HG02588 (cell line): ENCODE measurements at regions not wholly inside any gene's neighbourhood (a gene's known extent, or its start where the extent isn't known, plus 50 kb on each side); places are given as distances from the start of the nearest gene placed in this dataset.

Experiments
- ATAC-seq: cut with Tn5 transposase; IDR thresholded peaks from one replicate; pipeline ENCODE4 v1.9.1; 2021; ENCODE audit warnings: mild to moderate bottlenecking, moderate library complexity; ENCODE audit not compliant: unreplicated experiment

DNA sequence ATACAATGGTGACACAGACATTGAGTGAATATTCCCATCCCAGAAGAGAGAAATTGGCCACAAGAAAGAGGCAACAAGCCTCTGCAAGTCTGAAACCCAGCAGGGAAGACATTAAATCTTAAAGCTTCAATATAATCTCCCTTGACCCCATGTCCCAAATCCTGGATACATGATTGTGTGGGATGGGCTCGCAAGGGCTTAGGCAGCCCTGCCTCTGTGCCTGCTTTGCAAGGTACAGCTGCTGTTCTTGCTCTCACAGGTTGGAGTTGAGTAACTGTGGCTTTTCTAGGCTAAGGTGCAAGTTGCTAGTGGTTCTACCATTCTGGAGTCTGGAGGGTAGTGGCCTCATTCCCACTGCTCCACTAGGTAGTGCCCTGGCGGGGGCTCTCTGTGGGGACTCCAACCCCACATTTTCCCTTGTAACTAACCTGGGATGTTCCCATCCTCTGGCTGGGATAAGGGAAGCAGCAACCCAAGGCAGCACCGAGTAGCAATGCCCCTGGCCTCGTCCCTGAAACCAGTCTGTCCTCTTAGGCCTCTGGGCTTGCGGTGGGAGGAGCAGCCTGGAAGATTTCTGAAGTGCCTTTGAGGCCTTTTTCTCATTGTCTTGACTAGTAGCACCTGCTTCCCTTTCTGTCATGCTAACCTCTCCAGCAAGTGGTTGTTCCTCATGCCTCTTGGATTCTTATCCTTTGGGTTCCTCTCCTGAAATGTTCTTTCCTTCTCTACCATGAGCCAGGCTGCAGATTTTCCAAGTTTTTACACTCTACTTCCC is 90.0 kb downstream of the FAM174B start:
- no peak for ATAC-seq

DNA sequence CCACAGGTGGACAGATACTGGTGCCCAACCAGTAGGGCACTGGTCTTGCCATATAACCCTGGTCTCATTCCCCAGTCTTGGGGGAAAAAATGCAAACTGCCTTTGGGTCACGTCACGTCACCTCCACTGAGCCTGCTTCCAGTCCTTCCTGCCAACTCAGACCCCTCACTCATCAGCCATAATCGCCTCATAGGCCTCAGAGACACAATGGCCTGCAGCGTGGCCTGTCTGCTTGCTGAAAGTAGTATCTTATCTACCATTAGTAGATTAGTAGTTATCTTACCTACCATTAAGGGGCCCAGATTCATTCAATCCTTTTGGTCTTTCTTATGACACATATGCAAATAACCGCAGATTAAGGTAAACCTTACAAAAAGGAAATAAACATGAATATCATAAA is 93.8 kb downstream of the FAM174B start:
- no peak for ATAC-seq

DNA sequence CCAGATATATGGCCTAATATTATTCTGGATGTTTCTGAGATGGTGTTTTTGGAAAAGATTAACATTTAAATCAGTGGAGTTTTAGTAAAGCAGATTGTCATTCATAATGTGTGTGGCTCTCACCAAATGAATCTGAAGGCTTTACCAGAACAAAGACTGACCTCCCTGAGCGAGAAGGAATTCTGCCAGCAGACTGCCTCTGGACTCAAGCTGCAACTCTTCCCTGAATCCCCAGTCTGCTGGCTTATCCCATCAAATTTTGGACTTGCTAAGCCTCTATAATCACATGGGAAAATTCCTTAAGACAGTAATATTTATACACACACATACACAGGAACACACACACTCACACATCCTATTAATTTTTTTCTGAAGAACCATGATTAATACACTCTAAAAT is 102.3 kb downstream of the FAM174B start:
- no peak for ATAC-seq

- no peak for ATAC-seq
Observed at GRCh38 chr15:92545996-92546395, 109.6 kb downstream of the FAM174B start.

DNA sequence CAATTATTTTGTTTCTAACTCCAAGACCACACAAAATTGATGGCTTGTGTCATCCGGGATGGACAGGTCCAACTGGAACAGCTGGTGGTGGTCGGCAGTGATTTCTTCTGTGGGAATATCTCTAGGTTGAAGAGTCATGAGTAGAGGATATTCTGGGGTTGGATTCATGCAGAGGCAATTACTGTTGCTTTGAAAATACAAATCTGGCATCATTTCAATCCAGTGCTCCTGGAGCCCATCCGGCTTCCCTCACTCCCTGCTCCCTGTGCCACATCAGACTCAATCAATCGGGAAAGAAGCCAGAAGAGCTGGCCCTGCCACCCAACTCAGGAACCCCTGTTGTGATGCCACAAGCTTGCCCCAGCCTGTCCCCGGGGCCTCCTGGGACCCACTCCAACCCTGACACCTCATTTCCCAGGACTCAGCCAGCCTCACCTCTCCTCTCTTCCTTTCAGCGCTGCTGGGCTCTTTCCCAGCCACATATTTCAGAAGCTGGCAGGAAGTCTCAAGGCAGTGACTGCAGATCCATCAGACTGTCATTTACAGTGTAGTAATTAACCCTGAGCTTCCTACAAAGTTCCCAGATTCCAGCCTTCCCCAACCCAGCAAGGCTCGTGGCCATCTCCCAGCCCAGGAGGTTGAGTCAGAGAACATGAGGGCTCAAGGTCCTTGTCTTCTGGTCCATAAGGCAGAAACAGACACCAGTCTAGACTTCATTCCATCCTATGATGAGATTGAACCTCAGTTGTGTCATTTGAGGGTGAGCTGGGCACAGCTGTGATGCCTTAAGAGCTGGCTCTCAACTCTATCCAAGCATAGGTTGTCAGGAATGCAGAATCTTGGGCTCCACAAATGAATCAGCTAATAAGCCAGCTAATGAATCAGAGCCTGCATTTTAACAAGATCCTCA is 114.0 kb downstream of the FAM174B start:
- no peak for ATAC-seq

GRCh38 chr15:92538115-92538514 is 117.5 kb downstream of the FAM174B start:
- no peak for ATAC-seq

GRCh38 chr15:92533298-92533697 is 122.3 kb downstream of the FAM174B start:
- ATAC-seq, result no peak

DNA sequence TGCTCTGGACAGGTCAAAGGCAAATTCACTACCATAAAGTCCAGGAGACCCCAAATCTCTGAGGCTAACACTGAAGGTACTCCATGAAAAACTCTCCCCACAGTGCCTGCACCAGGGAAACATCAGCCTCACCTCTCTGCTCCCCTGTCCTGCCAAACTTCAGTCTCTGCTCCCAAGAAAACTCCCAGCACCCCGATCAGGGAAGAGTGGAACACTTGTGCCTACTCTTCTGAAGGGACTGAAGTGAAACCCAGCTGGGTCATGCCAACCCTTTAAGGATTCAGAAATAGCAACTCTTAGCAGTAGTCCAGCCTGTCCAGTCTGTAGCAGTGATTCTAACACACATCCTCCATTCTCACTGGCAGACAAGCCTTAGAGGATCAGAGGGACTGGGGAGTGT is 124.2 kb downstream of the FAM174B start:
- no peak for ATAC-seq

DNA sequence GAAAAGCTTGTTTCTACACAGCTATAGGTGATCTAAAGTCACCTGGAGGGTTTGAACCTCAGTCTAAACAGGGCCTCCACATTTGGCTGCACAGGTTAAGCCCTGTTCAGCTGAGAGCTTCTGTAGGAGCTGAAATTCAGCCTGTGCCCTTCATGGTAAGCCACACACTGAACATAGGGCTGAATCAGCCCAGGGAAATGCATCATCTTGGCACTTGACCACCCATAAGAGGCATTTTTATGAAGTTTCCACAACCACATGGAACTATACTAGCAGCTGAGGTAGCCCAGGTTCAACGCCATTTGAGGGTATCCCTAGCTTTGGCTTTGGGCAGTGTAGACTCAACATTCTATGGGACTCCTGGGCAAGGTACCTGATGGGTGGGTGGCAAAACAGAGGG is 126.8 kb downstream of the FAM174B start:
- ATAC-seq, result no peak

DNA sequence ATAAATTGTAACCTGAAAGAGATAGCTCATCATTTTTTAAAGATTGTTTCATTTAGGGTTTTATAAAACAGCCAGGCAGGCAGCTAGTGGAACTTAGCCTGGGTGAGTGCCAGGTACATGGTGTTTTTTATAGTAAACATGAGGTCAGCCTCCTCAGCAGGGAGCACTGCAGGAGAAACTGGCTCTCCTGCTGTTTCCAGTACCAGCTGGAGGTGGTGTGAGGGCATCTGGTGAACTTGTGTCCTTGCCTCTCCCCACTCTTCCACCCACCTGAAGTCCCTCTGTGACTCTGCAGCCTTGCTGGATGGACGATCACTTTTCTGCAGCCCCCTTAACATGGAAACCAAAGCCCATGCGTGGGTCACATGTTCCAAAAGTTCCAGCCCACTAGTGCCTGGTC is 128.4 kb downstream of the FAM174B start:
- ATAC-seq, result no peak

- ATAC-seq, result no peak
Observed at GRCh38 chr15:92525758-92526245, 129.8 kb downstream of the FAM174B start.

DNA sequence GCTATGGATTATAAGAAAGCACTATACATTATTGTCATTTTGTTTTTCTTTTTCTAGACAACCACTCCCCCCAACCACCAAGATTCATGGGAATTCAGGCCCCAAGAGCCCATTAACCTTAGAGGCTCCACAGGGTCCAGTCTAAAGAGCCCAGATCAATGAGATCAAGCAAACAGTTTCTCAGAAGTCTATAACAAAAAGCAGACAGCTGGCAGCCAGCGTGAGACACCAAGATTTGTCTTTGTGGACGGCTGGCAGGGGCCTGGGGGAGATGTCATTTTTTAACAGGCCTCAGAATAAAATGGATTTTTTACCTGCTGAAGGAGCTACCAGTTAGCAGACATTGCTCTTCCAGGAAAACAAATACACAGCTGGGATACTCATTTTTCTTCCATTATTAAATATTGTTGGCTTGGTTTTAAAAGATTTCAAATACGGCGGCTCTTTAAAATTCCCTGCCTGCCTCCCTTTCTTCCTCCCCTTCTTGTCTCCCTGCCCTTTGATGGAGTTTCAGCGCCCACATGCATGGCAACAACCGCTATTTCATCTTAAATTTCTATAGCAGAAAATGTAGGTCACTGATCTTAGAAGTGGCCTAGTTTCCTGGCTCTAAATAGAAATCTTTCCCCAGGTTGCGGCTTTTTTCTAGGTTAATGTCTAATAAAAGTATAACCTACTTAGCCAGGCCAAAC is 130.6 kb downstream of the FAM174B start:
- ATAC-seq, result no peak

- no peak for ATAC-seq
Observed at GRCh38 chr15:92524161-92524560, 130.5 kb downstream of the ST8SIA2 start.

DNA sequence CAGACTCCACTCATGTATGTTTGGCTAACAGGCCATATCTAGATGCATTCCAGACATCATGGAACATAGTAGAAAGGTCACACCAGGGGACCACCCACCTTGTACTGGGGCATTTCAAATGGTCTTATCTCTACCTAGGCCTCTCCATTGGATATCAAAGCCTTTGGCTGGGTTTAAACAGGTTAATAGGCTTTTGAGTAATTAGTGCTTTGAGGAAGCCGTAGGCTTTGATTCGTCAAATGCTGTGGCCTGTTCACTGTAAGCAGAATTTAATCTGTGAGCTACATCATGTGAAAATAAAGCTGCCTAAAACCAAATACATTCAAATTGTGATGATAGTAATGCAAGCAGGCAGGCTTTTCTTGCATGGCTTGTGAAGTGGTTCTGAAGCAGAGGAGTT is 129.5 kb downstream of the ST8SIA2 start:
- ATAC-seq, result no peak

DNA sequence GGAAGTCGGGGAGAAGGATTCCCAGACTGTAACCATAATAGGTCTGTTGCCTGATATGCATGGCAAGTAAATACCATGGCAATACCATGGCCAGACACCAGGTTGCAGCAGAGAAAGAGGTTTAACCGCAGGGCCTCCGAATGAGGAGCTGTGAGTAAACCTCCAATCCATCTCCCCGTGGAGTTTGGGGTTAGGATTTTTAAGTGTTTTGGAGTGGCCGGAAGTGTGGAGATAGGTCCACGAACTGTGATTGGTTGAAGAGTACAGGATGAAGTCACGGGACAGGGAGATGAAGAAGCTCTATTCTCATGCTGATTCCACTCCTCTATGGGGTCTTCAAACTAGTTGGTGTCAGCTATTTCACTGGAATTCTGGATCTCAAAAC is 127.9 kb downstream of the ST8SIA2 start:
- ATAC-seq, result peak; percentile 78

DNA sequence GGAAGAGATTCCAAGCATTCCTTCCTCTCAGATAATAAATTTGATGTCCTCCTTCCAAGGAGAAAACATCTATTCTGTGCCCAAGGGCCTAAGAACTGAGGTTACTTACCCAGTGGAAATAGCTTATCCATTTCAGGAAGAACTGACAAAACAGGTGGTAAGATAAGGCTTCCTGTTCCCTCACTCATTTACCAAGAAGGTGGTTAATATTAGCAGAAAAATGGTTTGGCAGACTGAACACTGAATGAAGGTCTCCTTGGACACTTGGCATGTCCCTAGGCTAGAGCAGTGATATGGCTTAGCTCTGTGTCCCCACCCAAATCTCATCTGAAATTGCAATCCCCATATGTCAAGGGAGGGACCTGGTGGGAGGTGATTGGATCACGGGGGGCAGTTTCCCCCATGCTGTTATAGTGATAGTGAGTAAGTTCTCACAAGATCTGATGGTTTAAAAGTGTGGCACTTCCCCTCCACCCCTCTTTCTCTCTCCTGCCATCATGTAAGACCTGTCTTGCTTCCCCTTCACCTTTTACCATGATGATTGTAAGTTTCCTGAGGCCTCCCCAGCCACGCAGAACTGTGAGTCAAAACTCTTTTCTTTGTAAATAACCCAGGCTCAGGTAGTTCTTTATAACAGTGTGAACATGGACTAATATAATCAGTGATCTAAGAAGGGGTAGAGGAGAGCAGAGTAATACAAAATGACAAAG is 127.4 kb downstream of the ST8SIA2 start:
- peak; percentile 20 for ATAC-seq

DNA sequence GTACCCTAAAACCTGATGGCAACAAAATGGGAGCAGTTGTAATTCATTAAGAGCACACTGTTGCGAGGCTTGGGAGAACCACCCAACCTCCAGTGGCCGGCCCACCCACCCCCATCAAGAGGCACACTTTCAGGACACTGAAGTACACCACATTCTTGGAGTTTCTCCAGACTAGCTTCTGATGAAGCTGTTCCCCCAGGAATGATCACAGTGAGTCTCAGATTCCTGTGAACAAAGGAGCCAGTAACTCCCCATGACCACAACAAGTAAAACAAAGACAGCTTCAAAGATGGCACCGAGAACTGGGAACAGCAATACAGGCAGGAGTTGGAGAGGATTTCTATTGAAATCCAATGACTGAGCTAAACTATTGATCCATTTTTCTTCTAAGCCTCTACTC is 126.0 kb downstream of the ST8SIA2 start:
- no peak for ATAC-seq
